Fibroblast of lung (primary cell): ENCODE measurements at regions not wholly inside any gene's neighbourhood (a gene's known extent, or its start where the extent isn't known, plus 50 kb on each side); places are given as distances from the start of the nearest gene placed in this dataset.

Source experiments
- CTCF ChIP-seq, 2 donors: IDR thresholded peaks in 1 of 2; conservative IDR thresholded peaks in 1 of 2; 1 replicate in 1 of 2; 2 replicates in 1 of 2; pipeline ENCODE4 v1.5.1; 2011 to 2012; ENCODE audit warnings: low read length in 2 of 2, control low read depth in 1 of 2, inconsistent platforms in 1 of 2, low read depth in 1 of 2, mild to moderate bottlenecking in 1 of 2
- EZH2 ChIP-seq: IDR thresholded peaks from 2 replicates; pipeline ENCODE4 v1.5.1; 2012; ENCODE audit warnings: low read length, control low read depth, mild to moderate bottlenecking; ENCODE audit errors: missing control alignments

- TF ChIP-seq CTCF (conservative IDR thresholded peaks at IDR 0.05 in 1 of 2, IDR thresholded peaks at IDR 0.05 in 1 of 2; ENCODE audit: low read depth in 1 of 2, low read length in 2 of 2) = no peak
- TF ChIP-seq EZH2 = no peak
Observed at GRCh38 chr14:89575386-89576061, 158.5 kb upstream of the FOXN3 start.
